HCT116 (cell line): ENCODE measurements at regions not wholly inside any gene's neighbourhood (a gene's known extent, or its start where the extent isn't known, plus 50 kb on each side); places are given as distances from the start of the nearest gene placed in this dataset.

Source experiments
- CTCF ChIP-seq, 3 experiments: fragments of 200-600 bp in 1 of 3; sonication (generic) in 1 of 3; IDR thresholded peaks in 2 of 3; conservative IDR thresholded peaks in 1 of 3; 2 replicates each; pipeline ENCODE4 v1.5.1; 2012 to 2017; ENCODE audit warnings: low read depth in 2 of 3, low read length in 2 of 3, antibody characterized with exemption in 1 of 3, borderline replicate concordance in 1 of 3, control low read depth in 1 of 3, mild to moderate bottlenecking in 1 of 3, mixed read lengths in 1 of 3, mixed run types in 1 of 3, moderate library complexity in 1 of 3; ENCODE audit not compliant: insufficient read depth in 1 of 3
- EZH2 ChIP-seq: fragments of 200-600 bp; sonication (generic); IDR thresholded peaks from 2 replicates; pipeline ENCODE4 v1.6.1; 2017; ENCODE audit warnings: antibody characterized with exemption, mixed run types
- MAX ChIP-seq: IDR thresholded peaks from 2 replicates; pipeline ENCODE4 v1.6.1; 2012
- RAD21 ChIP-seq: IDR thresholded peaks from 2 replicates; pipeline ENCODE4 v1.6.1; 2012; ENCODE audit warnings: low read depth, mild to moderate bottlenecking
- REST ChIP-seq: IDR thresholded peaks from 2 replicates; pipeline ENCODE4 v1.6.1; 2012; ENCODE audit warnings: low read depth
- ZFX ChIP-seq: fragments of 450-650 bp; IDR thresholded peaks from 2 replicates; pipeline ENCODE4 v1.6.1; 2017

- no peak for TF ChIP-seq CTCF (IDR thresholded peaks at IDR 0.05 in 2 of 3, conservative IDR thresholded peaks at IDR 0.05 in 1 of 3; ENCODE audit: borderline replicate concordance in 1 of 3, insufficient read depth in 1 of 3, low read depth in 2 of 3, low read length in 2 of 3)
- TF ChIP-seq ZFX: no peak
- no peak for TF ChIP-seq MAX
- TF ChIP-seq REST: no peak
- no peak for TF ChIP-seq EZH2
- no peak for TF ChIP-seq RAD21
Measured at GRCh38 chr16:88318521-88318920, 64.2 kb upstream of the ZNF469 start.
